ENCODE measurements at regions not wholly inside any gene's neighbourhood (a gene's known extent, or its start where the extent isn't known, plus 50 kb on each side); places are given as distances from the start of the nearest gene placed in this dataset.

GRCh38 chr1:59040486-59040885 lies 256.4 kb upstream of the FGGY start:
- H3K4me3 Mint-ChIP-seq (ENCODE audit: unreplicated experiment), result no peak overlapping the region
- peaks cover 18% of the 10 kb centered on the region for H3K4me1 Mint-ChIP-seq (ENCODE audit: low read depth)
- no peak for TF ChIP-seq CTCF (IDR thresholded peaks at IDR 0.05)
- peaks cover 2% of the 10 kb centered on the region for H3K27me3 Mint-ChIP-seq (ENCODE audit: low read depth)
- no peak overlapping the region for H3K27ac Mint-ChIP-seq (ENCODE audit: unreplicated experiment)
- H3K36me3 Mint-ChIP-seq (ENCODE audit: low read depth), result peaks cover 1% of the 10 kb centered on the region
- H3K9me3 Mint-ChIP-seq (ENCODE audit: low read depth), result no peaks in the 10 kb centered on the region
- no peak for DNase-seq (ENCODE audit: low spot score)

DNA sequence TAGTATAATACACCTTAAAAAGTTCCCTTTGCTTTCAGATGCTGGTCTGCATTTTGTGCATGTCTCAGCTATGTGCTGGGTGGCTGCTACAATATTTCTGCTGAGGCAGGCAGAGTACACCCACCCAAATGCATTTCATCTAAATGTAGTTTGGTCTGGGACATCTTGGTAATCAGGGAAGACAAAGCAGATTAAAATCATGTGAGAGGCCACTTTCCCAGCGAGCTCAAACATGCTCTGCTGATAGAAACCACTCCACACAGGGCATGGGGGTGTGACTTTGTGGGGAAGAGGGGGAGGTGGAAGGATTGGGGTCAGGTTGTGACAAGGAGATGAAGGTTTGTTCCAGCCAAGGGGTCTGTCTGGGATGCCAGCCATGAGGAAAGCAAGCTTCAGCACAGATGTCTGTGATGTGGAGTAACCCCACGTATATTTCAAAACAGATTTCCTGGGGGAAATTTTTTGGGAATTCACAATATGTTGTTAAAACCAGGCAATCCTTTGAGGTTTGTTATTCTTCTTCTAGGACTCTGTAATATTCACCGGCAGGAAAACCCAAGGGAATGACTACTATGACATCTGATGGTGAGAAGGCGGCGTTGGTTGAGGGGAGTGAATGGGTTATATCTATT lies 255.1 kb upstream of the FGGY start:
- no peak for DNase-seq (ENCODE audit: low spot score)
- no peak overlapping the region for H3K27ac Mint-ChIP-seq (ENCODE audit: unreplicated experiment)
- H3K36me3 Mint-ChIP-seq (ENCODE audit: low read depth), result no peaks in the 10 kb centered on the region
- peaks cover 18% of the 10 kb centered on the region for H3K4me1 Mint-ChIP-seq (ENCODE audit: low read depth)
- H3K9me3 Mint-ChIP-seq (ENCODE audit: low read depth), result no peaks in the 10 kb centered on the region
- TF ChIP-seq CTCF (IDR thresholded peaks at IDR 0.05), result peak; percentile 13
- H3K4me3 Mint-ChIP-seq (ENCODE audit: unreplicated experiment), result no peak overlapping the region
- H3K27me3 Mint-ChIP-seq (ENCODE audit: low read depth), result peaks cover 2% of the 10 kb centered on the region

GRCh38 chr1:59043796-59044195 lies 253.1 kb upstream of the FGGY start:
- H3K4me1 Mint-ChIP-seq (ENCODE audit: low read depth), result peaks cover 18% of the 10 kb centered on the region
- peaks cover 2% of the 10 kb centered on the region for H3K27me3 Mint-ChIP-seq (ENCODE audit: low read depth)
- no peaks in the 10 kb centered on the region for H3K36me3 Mint-ChIP-seq (ENCODE audit: low read depth)
- peaks cover 5% of the 10 kb centered on the region for H3K9me3 Mint-ChIP-seq (ENCODE audit: low read depth)
- no peak overlapping the region for H3K4me3 Mint-ChIP-seq (ENCODE audit: unreplicated experiment)
- H3K27ac Mint-ChIP-seq (ENCODE audit: unreplicated experiment), result no peak overlapping the region
- no peak for DNase-seq (ENCODE audit: low spot score)
- no peak for TF ChIP-seq CTCF (IDR thresholded peaks at IDR 0.05)

DNA sequence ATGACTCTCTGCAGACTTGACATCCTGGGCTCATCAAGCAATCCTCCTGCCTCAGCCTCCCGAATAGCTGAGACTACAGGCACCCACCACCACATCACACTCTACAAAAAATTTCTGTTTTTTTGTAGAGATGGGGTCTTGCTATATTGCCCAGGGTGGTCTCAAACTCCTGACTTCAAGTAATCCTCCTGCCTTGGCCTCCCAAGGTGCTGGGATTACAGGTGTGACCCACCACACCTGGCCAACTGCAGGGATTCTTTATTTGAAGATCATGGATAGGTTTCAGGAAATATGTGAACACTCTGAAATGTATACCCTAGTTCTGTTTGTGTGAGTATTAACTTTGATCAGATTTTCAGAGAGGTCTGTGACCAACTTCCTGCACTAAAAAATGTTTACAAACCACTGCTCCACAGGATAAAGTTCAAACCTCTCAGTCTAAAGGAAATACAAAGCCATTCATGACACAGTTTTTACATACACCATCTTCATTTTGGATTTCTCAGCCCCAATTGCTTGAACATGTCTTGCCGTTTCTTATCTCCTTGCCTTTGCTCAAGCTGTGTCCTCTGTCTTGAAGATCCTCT lies 252.3 kb upstream of the FGGY start:
- TF ChIP-seq CTCF (IDR thresholded peaks at IDR 0.05), result no peak
- Mint-ChIP-seq H3K4me1 (ENCODE audit: low read depth) (peaks cover 18% of the 10 kb centered on the region), H3K36me3 (ENCODE audit: low read depth) (no peaks in the 10 kb centered on the region), H3K9me3 (ENCODE audit: low read depth) (peaks cover 5% of the 10 kb centered on the region), H3K4me3 (ENCODE audit: unreplicated experiment) (no peak overlapping the region), H3K27ac (ENCODE audit: unreplicated experiment) (no peak overlapping the region), H3K27me3 (ENCODE audit: low read depth) (no peaks in the 10 kb centered on the region)
- DNase-seq (ENCODE audit: low spot score), result no peak

DNA sequence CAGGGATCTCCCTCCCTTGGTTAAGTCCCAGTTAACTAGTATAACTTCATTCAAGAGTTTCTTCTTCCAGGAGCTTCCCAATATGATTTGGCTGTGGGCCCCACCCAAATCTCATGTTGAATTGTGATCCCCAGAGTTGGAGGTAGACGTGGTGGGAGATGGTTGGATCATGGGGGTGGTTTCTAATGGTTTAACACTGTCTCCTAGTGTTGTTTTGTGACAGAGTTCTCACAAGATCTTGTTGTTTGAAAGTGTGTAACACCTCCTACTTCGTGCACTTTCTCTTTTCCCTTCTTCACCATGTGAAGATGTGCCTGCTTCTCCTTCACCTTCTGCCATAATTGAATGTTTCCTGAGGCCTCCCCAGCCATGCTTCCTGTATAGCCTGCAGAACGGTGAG lies 251.8 kb upstream of the FGGY start:
- peaks cover 5% of the 10 kb centered on the region for H3K9me3 Mint-ChIP-seq (ENCODE audit: low read depth)
- no peak overlapping the region for H3K27ac Mint-ChIP-seq (ENCODE audit: unreplicated experiment)
- H3K36me3 Mint-ChIP-seq (ENCODE audit: low read depth), result no peaks in the 10 kb centered on the region
- H3K4me3 Mint-ChIP-seq (ENCODE audit: unreplicated experiment), result no peak overlapping the region
- H3K4me1 Mint-ChIP-seq (ENCODE audit: low read depth), result peaks cover 18% of the 10 kb centered on the region
- no peak for TF ChIP-seq CTCF (IDR thresholded peaks at IDR 0.05)
- H3K27me3 Mint-ChIP-seq (ENCODE audit: low read depth), result no peaks in the 10 kb centered on the region
- no peak for DNase-seq (ENCODE audit: low spot score)
